Type B pancreatic cell (in vitro differentiated cells): ENCODE measurements at regions not wholly inside any gene's neighbourhood (a gene's known extent, or its start where the extent isn't known, plus 50 kb on each side); places are given as distances from the start of the nearest gene placed in this dataset.

ENCODE experiments used
- DNase-seq: peaks from one replicate; pipeline ENCODE4 v3.0.0; 2021; ENCODE audit warnings: mixed read lengths; ENCODE audit not compliant: unreplicated experiment; ENCODE audit errors: extremely low spot score
- H3K27ac Mint-ChIP-seq: 2 replicates; pipeline ENCODE4 v1.8.0; 2021; ENCODE audit warnings: mild to moderate bottlenecking, mixed read lengths
- H3K27me3 Mint-ChIP-seq: 2 replicates; pipeline ENCODE4 v1.8.0; 2021; ENCODE audit warnings: mixed read lengths
- H3K36me3 Mint-ChIP-seq: 2 replicates; pipeline ENCODE4 v1.8.0; 2021; ENCODE audit warnings: mixed read lengths
- H3K4me1 Mint-ChIP-seq: one replicate; pipeline ENCODE4 v1.8.0; 2021; ENCODE audit warnings: mixed read lengths; ENCODE audit not compliant: unreplicated experiment
- H3K4me3 Mint-ChIP-seq: 2 replicates; pipeline ENCODE4 v1.8.0; 2021; ENCODE audit warnings: mild to moderate bottlenecking, mixed read lengths
- H3K9me3 Mint-ChIP-seq: 2 replicates; pipeline ENCODE4 v1.8.0; 2021; ENCODE audit warnings: mixed read lengths
- CTCF ChIP-seq: fragments of 200-600 bp; sonication (generic); conservative IDR thresholded peaks from 2 replicates; pipeline ENCODE4 v1.5.0; 2021; ENCODE audit warnings: antibody characterized with exemption, mild to moderate bottlenecking

DNA sequence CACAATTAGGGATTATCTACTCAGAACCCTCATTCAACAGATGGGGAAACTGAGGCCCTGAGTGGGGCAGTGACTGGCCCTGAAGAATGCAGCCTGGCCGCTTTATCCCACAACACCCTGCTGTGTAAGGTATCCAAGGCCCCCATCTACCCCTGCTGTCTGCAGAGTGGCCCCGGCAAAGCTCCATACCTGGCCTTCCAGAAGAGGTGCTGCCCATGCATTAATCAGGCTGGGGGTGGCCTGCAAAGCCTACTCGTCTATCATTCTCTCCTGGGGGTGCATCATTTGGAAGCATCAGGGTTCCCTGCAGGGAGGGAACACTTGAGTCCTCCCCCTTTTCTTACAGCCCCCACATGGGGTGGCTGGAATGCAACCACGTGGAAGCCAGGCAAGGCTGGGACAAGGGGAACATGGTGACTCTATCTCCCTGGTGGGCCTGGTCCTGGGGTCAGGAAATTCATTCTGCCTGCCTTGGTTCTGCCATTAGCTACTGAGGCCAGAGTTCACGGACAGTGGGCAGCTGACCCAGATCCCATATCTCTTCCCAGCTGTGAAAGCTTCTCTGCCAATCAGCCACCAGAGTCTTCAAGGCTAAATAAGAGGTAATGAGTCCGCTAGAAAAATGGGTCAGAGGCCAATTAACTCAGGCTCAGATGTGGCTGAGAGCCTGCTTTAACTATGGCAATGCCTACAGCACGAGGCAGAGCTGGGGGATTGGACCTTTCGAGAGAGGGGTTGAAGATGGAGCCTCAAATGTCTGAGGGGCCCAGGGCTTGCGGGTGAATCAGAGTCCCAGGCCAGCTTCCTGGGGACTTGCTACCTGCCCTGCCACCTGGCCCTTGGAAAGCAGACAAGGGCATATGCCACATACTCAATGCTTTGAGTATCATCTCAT, 72.3 kb upstream of the TOX2 start:
- peaks cover 5% of the 10 kb centered on the region for H3K4me1 Mint-ChIP-seq
- no peak for DNase-seq
- H3K9me3 Mint-ChIP-seq, result no peaks in the 10 kb centered on the region
- no peak for TF ChIP-seq CTCF
- no peak overlapping the region for H3K4me3 Mint-ChIP-seq
- no peak overlapping the region for H3K27ac Mint-ChIP-seq
- H3K36me3 Mint-ChIP-seq, result no peaks in the 10 kb centered on the region
- H3K27me3 Mint-ChIP-seq, result peaks cover 19% of the 10 kb centered on the region

- peak; percentile 54 for TF ChIP-seq CTCF
- Mint-ChIP-seq H3K9me3 (no peaks in the 10 kb centered on the region), H3K4me1 (peaks cover 5% of the 10 kb centered on the region), H3K4me3 (no peak overlapping the region), H3K27ac (no peak overlapping the region), H3K27me3 (peaks cover 14% of the 10 kb centered on the region), H3K36me3 (no peaks in the 10 kb centered on the region)
- no peak for DNase-seq
Observed at GRCh38 chr20:43840382-43841070, 74.1 kb upstream of the TOX2 start.

DNA sequence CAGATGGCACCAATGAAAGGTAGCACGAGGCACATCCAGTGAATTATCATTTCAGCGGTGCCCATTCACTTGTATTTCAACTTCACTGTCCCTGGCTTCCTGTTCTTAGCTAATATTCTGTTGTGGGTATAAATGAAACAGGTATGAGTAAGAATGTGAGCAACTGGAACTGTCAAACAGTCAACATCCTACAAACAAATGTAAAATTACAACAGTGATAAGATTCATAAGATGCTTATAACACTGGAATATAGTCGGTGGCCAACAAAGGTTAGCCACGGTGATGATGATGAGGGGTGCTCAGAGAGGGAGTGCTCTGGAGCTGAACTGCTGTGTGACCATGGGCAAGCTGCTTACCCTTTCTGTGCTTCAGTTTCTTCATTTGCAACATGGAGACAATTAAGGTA, 74.9 kb upstream of the TOX2 start:
- no peak for TF ChIP-seq CTCF
- DNase-seq, result no peak
- Mint-ChIP-seq H3K36me3 (no peaks in the 10 kb centered on the region), H3K4me3 (no peak overlapping the region), H3K27ac (no peak overlapping the region), H3K9me3 (no peaks in the 10 kb centered on the region), H3K27me3 (peaks cover 14% of the 10 kb centered on the region), H3K4me1 (peaks cover 5% of the 10 kb centered on the region)

DNA sequence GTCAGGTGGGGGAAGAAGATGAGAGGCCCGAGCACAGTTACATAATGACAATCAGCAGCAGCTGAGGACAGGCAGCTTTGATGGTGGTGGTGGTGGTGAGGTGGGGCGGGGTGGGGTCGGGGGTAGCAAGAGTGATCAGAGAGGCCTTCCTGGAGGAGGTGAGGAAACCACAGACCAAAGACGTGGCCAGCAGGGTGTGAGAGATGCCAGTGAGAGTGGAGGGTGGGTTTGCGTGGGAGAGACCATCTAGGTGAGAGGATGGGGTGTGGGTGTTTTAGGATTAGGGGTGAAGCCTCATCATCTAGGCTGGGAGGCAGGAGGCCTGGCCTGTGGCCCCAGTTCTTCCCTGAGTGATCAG, 76.0 kb upstream of the TOX2 start:
- no peaks in the 10 kb centered on the region for H3K36me3 Mint-ChIP-seq
- no peak for DNase-seq
- TF ChIP-seq CTCF, result no peak
- peaks cover 5% of the 10 kb centered on the region for H3K4me1 Mint-ChIP-seq
- peaks cover 17% of the 10 kb centered on the region for H3K27me3 Mint-ChIP-seq
- no peaks in the 10 kb centered on the region for H3K9me3 Mint-ChIP-seq
- H3K27ac Mint-ChIP-seq, result no peak overlapping the region
- no peak overlapping the region for H3K4me3 Mint-ChIP-seq

DNA sequence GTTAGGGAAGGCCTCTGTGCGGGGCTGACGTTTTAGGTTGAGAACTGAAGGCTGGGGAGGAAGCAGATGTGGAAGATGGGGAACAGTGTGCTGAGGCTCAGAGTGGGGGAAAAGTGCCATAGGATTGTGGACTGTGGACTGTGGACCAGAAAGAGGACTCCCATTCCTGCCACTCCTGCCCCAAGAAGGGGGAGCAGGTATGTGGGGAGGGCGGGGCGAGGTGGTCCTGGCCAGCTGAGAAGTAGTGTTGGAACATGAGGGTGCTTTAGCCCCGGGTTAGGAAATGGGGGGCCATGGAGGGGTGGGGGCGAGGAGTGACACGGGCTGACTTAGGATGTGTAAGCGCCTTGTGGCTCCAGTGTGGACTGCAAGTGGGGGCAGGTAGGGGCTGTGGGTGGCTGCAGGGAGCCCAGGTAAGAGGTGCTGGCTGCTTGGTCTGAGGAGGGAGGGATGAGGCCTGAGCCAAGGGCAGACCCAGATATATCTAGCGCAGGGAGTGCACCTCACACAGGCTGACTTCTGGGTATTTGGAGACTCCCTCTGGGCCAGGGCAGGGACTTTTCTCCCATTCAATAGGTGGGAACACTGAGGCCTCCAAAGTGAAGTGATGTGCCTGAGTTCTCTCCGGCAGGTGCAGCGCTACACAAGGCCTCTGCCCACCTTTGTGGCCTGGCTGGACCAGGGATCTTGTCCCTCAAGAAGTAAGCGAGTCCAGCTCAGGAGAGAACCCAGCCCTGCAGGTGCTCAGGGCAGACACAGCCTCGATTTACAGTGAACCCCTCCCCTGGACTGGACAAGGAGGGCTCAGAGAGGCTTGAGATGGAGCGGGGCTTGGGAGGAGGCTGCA, 76.6 kb upstream of the TOX2 start:
- no peaks in the 10 kb centered on the region for H3K4me1 Mint-ChIP-seq
- no peak for DNase-seq
- no peak overlapping the region for H3K4me3 Mint-ChIP-seq
- H3K9me3 Mint-ChIP-seq, result no peaks in the 10 kb centered on the region
- no peak for TF ChIP-seq CTCF
- H3K36me3 Mint-ChIP-seq, result no peaks in the 10 kb centered on the region
- peaks cover 17% of the 10 kb centered on the region for H3K27me3 Mint-ChIP-seq
- no peak overlapping the region for H3K27ac Mint-ChIP-seq
